ENCODE measurements at regions not wholly inside any gene's neighbourhood (a gene's known extent, or its start where the extent isn't known, plus 50 kb on each side); places are given as distances from the start of the nearest gene placed in this dataset.
A peak's percentile ranks its signal among the peaks of the same experiment; 100 is the strongest.

DNA sequence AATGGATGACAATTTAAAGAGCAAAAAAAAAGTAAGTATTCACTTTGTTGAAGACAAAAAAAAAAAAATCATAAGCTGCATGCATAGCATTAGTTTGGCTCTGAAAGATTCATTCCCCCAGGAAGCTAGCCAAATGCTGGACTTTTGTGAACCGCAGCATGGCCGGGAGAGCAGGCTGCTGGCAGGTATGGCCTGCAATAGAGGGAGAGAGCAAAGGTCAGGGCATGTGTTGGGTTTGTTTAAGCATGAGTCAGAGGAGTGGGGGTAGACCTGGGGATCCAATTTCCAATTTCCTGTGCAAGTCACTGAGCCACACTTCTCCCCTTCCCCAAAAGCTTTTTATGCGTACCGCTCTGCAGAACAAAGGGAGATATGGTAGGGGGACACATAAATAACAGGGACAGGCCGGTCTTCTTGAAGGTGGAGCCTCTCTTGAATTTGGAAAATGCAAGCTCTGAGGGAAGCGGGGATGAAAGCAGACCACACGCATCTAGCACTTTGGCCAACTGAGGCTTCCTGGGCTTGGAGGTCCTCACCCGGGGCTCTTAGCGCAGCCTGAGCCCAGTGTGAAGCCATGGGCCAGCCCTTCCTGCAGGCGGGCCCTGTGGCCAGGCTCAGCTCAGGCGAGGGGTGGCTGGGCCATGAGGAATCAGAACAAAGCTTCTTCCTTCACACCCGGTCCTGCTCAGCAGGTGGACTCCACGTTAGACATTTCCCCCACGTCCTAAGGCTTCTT, 171.1 kb downstream of the TOMM20 start (continued):
- no peak for TF ChIP-seq SAP30 (IDR thresholded peaks at IDR 0.05; ENCODE audit: borderline replicate concordance, insufficient read depth, low read depth, low read length, poor library complexity, severe bottlenecking)
- TF ChIP-seq NFE2 (IDR thresholded peaks at IDR 0.05; ENCODE audit: low read depth) = peak; percentile 73
- peak; percentile 3 for TF ChIP-seq RBM39 (optimal IDR thresholded peaks at IDR 0.05; ENCODE audit: low read depth, low read length)
- TF ChIP-seq CTBP1 (IDR thresholded peaks at IDR 0.05; ENCODE audit: borderline replicate concordance) = peak; percentile 68
- TF ChIP-seq TRIM24 (IDR thresholded peaks at IDR 0.05) = peak; percentile 74 to 81
- peak in 1 of 2 experiments; percentile 83; a peak in 2 of 3 replicates for TF ChIP-seq CBX3 (IDR thresholded peaks at IDR 0.05; ENCODE audit: borderline replicate concordance in 1 of 2, low read length in 2 of 2)
- peak; percentile 73; the same call in 1 of the 2 replicates for TF ChIP-seq TCF7 (IDR thresholded peaks at IDR 0.05; ENCODE audit: borderline replicate concordance)
- TF ChIP-seq SMARCA5 (IDR thresholded peaks at IDR 0.05) = no peak
- TF ChIP-seq ZBED1 (IDR thresholded peaks at IDR 0.05) = 0 out of 2 replicates have a peak, but pooled peaks have one; percentile 42
- TF ChIP-seq KLF16 (IDR thresholded peaks at IDR 0.05) = peak; percentile 47; the same call in 1 of the 2 replicates
- no peak for TF ChIP-seq ZNF143 (CRISPR knock-in tag; IDR thresholded peaks at IDR 0.05)
- TF ChIP-seq, protein P1, sequence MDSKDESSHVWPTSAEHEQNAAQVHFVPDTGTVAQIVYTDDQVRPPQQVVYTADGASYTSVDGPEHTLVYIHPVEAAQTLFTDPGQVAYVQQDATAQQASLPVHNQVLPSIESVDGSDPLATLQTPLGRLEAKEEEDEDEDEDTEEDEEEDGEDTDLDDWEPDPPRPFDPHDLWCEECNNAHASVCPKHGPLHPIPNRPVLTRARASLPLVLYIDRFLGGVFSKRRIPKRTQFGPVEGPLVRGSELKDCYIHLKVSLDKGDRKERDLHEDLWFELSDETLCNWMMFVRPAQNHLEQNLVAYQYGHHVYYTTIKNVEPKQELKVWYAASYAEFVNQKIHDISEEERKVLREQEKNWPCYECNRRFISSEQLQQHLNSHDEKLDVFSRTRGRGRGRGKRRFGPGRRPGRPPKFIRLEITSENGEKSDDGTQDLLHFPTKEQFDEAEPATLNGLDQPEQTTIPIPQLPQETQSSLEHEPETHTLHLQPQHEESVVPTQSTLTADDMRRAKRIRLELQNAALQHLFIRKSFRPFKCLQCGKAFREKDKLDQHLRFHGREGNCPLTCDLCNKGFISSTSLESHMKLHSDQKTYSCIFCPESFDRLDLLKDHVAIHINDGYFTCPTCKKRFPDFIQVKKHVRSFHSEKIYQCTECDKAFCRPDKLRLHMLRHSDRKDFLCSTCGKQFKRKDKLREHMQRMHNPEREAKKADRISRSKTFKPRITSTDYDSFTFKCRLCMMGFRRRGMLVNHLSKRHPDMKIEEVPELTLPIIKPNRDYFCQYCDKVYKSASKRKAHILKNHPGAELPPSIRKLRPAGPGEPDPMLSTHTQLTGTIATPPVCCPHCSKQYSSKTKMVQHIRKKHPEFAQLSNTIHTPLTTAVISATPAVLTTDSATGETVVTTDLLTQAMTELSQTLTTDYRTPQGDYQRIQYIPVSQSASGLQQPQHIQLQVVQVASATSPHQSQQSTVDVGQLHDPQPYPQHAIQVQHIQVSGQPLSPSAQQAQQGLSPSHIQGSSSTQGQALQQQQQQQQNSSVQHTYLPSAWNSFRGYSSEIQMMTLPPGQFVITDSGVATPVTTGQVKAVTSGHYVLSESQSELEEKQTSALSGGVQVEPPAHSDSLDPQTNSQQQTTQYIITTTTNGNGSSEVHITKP (IDR thresholded peaks at IDR 0.05; ENCODE audit: partially characterized antibody) = peak; percentile 55
- peak; percentile 68 for TF ChIP-seq BRD9 (IDR thresholded peaks at IDR 0.05; ENCODE audit: low read depth, partially characterized antibody)
- no peak for TF ChIP-seq GTF2B (IDR thresholded peaks at IDR 0.05; ENCODE audit: extremely low read depth, insufficient read length)
- TF ChIP-seq ELF1 (tag; IDR thresholded peaks at IDR 0.05) = peak; percentile 39; the same call in 1 of the 2 replicates
- peak; percentile 71; the same call in 1 of the 2 replicates for TF ChIP-seq NCOA1 (IDR thresholded peaks at IDR 0.05; ENCODE audit: low read depth)
- peak; percentile 91 for TF ChIP-seq CAMTA2 (CRISPR knock-in tag; conservative IDR thresholded peaks at IDR 0.05)
- peak; percentile 51 for TF ChIP-seq HCFC1 (IDR thresholded peaks at IDR 0.05; ENCODE audit: low read depth, low read length)
- TF ChIP-seq SMC3 (conservative IDR thresholded peaks at IDR 0.05; ENCODE audit: insufficient read depth, low read depth, low read length) = no peak
- TF ChIP-seq, protein P2, sequence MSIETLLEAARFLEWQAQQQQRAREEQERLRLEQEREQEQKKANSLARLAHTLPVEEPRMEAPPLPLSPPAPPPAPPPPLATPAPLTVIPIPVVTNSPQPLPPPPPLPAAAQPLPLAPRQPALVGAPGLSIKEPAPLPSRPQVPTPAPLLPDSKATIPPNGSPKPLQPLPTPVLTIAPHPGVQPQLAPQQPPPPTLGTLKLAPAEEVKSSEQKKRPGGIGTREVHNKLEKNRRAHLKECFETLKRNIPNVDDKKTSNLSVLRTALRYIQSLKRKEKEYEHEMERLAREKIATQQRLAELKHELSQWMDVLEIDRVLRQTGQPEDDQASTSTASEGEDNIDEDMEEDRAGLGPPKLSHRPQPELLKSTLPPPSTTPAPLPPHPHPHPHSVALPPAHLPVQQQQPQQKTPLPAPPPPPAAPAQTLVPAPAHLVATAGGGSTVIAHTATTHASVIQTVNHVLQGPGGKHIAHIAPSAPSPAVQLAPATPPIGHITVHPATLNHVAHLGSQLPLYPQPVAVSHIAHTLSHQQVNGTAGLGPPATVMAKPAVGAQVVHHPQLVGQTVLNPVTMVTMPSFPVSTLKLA (conservative IDR thresholded peaks at IDR 0.05) = peak; percentile 27 to 77; a peak in 2 of 4 replicates
- TF ChIP-seq NFIC (IDR thresholded peaks at IDR 0.05) = peak; percentile 78
- peak; percentile 62; the same call in 1 of the 2 replicates for TF ChIP-seq MBD2 (IDR thresholded peaks at IDR 0.05; ENCODE audit: borderline replicate concordance, low read depth)
- peak; percentile 84 for TF ChIP-seq SMARCC2 (IDR thresholded peaks at IDR 0.05; ENCODE audit: low read depth)
- TF ChIP-seq CREM (IDR thresholded peaks at IDR 0.05; ENCODE audit: low read depth) = peak; percentile 68

All from K562 (cell line).